Liver (tissue), 8 donors: ENCODE measurements at regions not wholly inside any gene's neighbourhood (a gene's known extent, or its start where the extent isn't known, plus 50 kb on each side); places are given as distances from the start of the nearest gene placed in this dataset.

Experiments
- DNase-seq: peaks from one replicate; pipeline ENCODE4 v3.0.0-alpha.2; 2017; ENCODE audit warnings: low spot score
- H3K27ac ChIP-seq, 2 donors: one replicate each; pipeline ENCODE4 v1.7.0; 2013; ENCODE audit warnings: inconsistent platforms in 2 of 2, low read length in 2 of 2, control low read depth in 1 of 2, low read depth in 1 of 2, mild to moderate bottlenecking in 1 of 2
- H3K27me3 ChIP-seq, 4 donors: one replicate each; pipeline versions ENCODE4 v1.6.1 to v1.7.0; 2013; ENCODE audit warnings: low read length in 3 of 4, inconsistent platforms in 1 of 4, mild to moderate bottlenecking in 1 of 4, moderate library complexity in 1 of 4; ENCODE audit not compliant: control insufficient read depth in 4 of 4, insufficient read depth in 4 of 4
- H3K36me3 ChIP-seq, 4 donors: one replicate each; pipeline versions ENCODE4 v1.6.1 to v1.7.0; 2013; ENCODE audit warnings: low read length in 3 of 4, mild to moderate bottlenecking in 3 of 4, low read depth in 1 of 4, moderate library complexity in 1 of 4; ENCODE audit not compliant: control insufficient read depth in 4 of 4, insufficient read depth in 3 of 4
- H3K4me1 ChIP-seq, 4 donors: one replicate each; pipeline versions ENCODE4 v1.6.1 to v1.7.0; 2013; ENCODE audit warnings: low read length in 3 of 4, mild to moderate bottlenecking in 3 of 4, moderate library complexity in 1 of 4; ENCODE audit not compliant: control insufficient read depth in 4 of 4, insufficient read depth in 4 of 4
- H3K4me3 ChIP-seq, 3 donors: one replicate each; pipeline versions ENCODE4 v1.6.1 to v1.7.0; 2013; ENCODE audit warnings: low read length in 3 of 3, control low read depth in 1 of 3, low read depth in 1 of 3, mild to moderate bottlenecking in 1 of 3
- H3K9ac ChIP-seq, 2 donors: one replicate each; pipeline ENCODE4 v1.7.0; 2013; ENCODE audit warnings: low read length in 2 of 2, mild to moderate bottlenecking in 2 of 2, moderate library complexity in 2 of 2, control low read depth in 1 of 2, low read depth in 1 of 2
- H3K9me3 ChIP-seq, 4 donors: one replicate each; pipeline versions ENCODE4 v1.6.1 to v1.7.0; 2013; ENCODE audit warnings: low read length in 3 of 4; ENCODE audit not compliant: control insufficient read depth in 4 of 4
- EGR1 ChIP-seq, 2 donors: IDR thresholded peaks; 2 replicates each; pipeline ENCODE4 v1.6.1; 2016 to 2018; ENCODE audit warnings: antibody characterized with exemption in 2 of 2, low read depth in 2 of 2
- FOXA1 ChIP-seq: IDR thresholded peaks from 2 replicates; pipeline ENCODE4 v1.6.1; 2016; ENCODE audit warnings: antibody characterized with exemption
- FOXA2 ChIP-seq: IDR thresholded peaks from 2 replicates; pipeline ENCODE4 v1.6.1; 2016; ENCODE audit warnings: antibody characterized with exemption
- GABPA ChIP-seq, 2 donors: IDR thresholded peaks in 1 of 2; conservative IDR thresholded peaks in 1 of 2; 2 replicates each; pipeline ENCODE4 v1.6.1; 2016; ENCODE audit warnings: antibody characterized with exemption in 2 of 2, mild to moderate bottlenecking in 1 of 2, moderate library complexity in 1 of 2
- HNF4A ChIP-seq, 2 donors: conservative IDR thresholded peaks; 2 replicates each; pipeline ENCODE4 v1.6.1; 2016; ENCODE audit warnings: antibody characterized with exemption in 2 of 2, mild to moderate bottlenecking in 2 of 2
- MAX ChIP-seq: IDR thresholded peaks from 2 replicates; pipeline ENCODE4 v1.6.1; 2016; ENCODE audit warnings: antibody characterized with exemption
- RAD21 ChIP-seq, 2 donors: IDR thresholded peaks; 2 replicates each; pipeline ENCODE4 v1.6.1; 2016; ENCODE audit warnings: antibody characterized with exemption in 2 of 2, mild to moderate bottlenecking in 2 of 2
- SP1 ChIP-seq: IDR thresholded peaks from 2 replicates; pipeline ENCODE4 v1.6.1; 2018; ENCODE audit warnings: antibody characterized with exemption, mild to moderate bottlenecking
- TAF1 ChIP-seq: conservative IDR thresholded peaks from 2 replicates; pipeline ENCODE4 v1.6.1; 2016; ENCODE audit warnings: antibody characterized with exemption, mild to moderate bottlenecking
- whole genome bisulfite sequencing: extraction: QIAGEN DNeasy Blood & Tissue Kit; methylation state at CpG from one replicate; pipeline ENCODE4 v1.1.7; 2013; 5-methylcytosine and 5-hydroxymethylcytosine counted together
- TF ChIP-seq, protein P1 (sequence below): fragments of 150-350 bp; IDR thresholded peaks from 2 replicates; pipeline ENCODE4 v1.5.1; 2017; ENCODE audit warnings: improper control_type of control experiment, low read depth, low read length; ENCODE audit not compliant: missing input control
- TF ChIP-seq, protein P2 (sequence below): IDR thresholded peaks from 2 replicates; pipeline ENCODE4 v1.6.1; 2016; ENCODE audit warnings: antibody characterized with exemption
- TF ChIP-seq, protein P3 (sequence below): IDR thresholded peaks from 2 replicates; pipeline ENCODE4 v1.6.1; 2016; ENCODE audit warnings: antibody characterized with exemption
- TF ChIP-seq, protein P4 (sequence below): IDR thresholded peaks from 2 replicates; pipeline ENCODE4 v1.6.1; 2016; ENCODE audit warnings: antibody characterized with exemption, mild to moderate bottlenecking
- donor health status: healthy.
- donor health status: healthy.
- donor health status: healthy.
- donor health status: healthy.
- donor health status: healthy.

- Histone ChIP-seq H3K4me3 (no peak overlapping the region), H3K27ac (no peak overlapping the region), H3K27me3 (no peaks in the 10 kb centered on the region), H3K9me3 (no peaks in the 10 kb centered on the region), H3K9ac (no peak overlapping the region), H3K36me3 (no peaks in the 10 kb centered on the region), H3K4me1 (no peaks in the 10 kb centered on the region)
- DNase-seq = no peak
- 18% methylated on average over 2 of the region's 2 CpGs for WGBS
- TF ChIP-seq RAD21 (IDR thresholded peaks at IDR 0.05) (peak; percentile 85 to 87), TAF1 (no peak)
- TF ChIP-seq, protein P1, sequence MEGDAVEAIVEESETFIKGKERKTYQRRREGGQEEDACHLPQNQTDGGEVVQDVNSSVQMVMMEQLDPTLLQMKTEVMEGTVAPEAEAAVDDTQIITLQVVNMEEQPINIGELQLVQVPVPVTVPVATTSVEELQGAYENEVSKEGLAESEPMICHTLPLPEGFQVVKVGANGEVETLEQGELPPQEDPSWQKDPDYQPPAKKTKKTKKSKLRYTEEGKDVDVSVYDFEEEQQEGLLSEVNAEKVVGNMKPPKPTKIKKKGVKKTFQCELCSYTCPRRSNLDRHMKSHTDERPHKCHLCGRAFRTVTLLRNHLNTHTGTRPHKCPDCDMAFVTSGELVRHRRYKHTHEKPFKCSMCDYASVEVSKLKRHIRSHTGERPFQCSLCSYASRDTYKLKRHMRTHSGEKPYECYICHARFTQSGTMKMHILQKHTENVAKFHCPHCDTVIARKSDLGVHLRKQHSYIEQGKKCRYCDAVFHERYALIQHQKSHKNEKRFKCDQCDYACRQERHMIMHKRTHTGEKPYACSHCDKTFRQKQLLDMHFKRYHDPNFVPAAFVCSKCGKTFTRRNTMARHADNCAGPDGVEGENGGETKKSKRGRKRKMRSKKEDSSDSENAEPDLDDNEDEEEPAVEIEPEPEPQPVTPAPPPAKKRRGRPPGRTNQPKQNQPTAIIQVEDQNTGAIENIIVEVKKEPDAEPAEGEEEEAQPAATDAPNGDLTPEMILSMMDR = peak; percentile 72
Measured at GRCh38 chr12:54701940-54702592, 53.9 kb upstream of the DCD start.

GRCh38 chr12:54700849-54701248, 52.7 kb upstream of the DCD start:
- H3K4me3 ChIP-seq = no peak overlapping the region
- no peaks in the 10 kb centered on the region for H3K4me1 ChIP-seq
- no peak for DNase-seq
- H3K27ac ChIP-seq = no peak overlapping the region
- H3K9me3 ChIP-seq = no peaks in the 10 kb centered on the region
- H3K9ac ChIP-seq = no peak overlapping the region
- TF ChIP-seq, protein P2, sequence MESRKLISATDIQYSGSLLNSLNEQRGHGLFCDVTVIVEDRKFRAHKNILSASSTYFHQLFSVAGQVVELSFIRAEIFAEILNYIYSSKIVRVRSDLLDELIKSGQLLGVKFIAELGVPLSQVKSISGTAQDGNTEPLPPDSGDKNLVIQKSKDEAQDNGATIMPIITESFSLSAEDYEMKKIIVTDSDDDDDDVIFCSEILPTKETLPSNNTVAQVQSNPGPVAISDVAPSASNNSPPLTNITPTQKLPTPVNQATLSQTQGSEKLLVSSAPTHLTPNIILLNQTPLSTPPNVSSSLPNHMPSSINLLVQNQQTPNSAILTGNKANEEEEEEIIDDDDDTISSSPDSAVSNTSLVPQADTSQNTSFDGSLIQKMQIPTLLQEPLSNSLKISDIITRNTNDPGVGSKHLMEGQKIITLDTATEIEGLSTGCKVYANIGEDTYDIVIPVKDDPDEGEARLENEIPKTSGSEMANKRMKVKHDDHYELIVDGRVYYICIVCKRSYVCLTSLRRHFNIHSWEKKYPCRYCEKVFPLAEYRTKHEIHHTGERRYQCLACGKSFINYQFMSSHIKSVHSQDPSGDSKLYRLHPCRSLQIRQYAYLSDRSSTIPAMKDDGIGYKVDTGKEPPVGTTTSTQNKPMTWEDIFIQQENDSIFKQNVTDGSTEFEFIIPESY = no peak
- no peak for TF ChIP-seq GABPA (IDR thresholded peaks at IDR 0.05 in 1 of 2, conservative IDR thresholded peaks at IDR 0.05 in 1 of 2)
- no peak for TF ChIP-seq FOXA2
- TF ChIP-seq EGR1 (IDR thresholded peaks at IDR 0.05; ENCODE audit: low read depth in 2 of 2) = no peak
- TF ChIP-seq, protein P3, sequence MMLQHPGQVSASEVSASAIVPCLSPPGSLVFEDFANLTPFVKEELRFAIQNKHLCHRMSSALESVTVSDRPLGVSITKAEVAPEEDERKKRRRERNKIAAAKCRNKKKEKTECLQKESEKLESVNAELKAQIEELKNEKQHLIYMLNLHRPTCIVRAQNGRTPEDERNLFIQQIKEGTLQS = no peak
- 89% methylated on average over 2 of the region's 2 CpGs for WGBS
- H3K36me3 ChIP-seq = no peaks in the 10 kb centered on the region
- no peaks in the 10 kb centered on the region for H3K27me3 ChIP-seq

GRCh38 chr12:54700301-54700700, 52.1 kb upstream of the DCD start:
- no peak overlapping the region for H3K9ac ChIP-seq
- H3K27ac ChIP-seq = no peak overlapping the region
- TF ChIP-seq HNF4A (conservative IDR thresholded peaks at IDR 0.05) = no peak
- TF ChIP-seq MAX = no peak
- TF ChIP-seq, protein P4, sequence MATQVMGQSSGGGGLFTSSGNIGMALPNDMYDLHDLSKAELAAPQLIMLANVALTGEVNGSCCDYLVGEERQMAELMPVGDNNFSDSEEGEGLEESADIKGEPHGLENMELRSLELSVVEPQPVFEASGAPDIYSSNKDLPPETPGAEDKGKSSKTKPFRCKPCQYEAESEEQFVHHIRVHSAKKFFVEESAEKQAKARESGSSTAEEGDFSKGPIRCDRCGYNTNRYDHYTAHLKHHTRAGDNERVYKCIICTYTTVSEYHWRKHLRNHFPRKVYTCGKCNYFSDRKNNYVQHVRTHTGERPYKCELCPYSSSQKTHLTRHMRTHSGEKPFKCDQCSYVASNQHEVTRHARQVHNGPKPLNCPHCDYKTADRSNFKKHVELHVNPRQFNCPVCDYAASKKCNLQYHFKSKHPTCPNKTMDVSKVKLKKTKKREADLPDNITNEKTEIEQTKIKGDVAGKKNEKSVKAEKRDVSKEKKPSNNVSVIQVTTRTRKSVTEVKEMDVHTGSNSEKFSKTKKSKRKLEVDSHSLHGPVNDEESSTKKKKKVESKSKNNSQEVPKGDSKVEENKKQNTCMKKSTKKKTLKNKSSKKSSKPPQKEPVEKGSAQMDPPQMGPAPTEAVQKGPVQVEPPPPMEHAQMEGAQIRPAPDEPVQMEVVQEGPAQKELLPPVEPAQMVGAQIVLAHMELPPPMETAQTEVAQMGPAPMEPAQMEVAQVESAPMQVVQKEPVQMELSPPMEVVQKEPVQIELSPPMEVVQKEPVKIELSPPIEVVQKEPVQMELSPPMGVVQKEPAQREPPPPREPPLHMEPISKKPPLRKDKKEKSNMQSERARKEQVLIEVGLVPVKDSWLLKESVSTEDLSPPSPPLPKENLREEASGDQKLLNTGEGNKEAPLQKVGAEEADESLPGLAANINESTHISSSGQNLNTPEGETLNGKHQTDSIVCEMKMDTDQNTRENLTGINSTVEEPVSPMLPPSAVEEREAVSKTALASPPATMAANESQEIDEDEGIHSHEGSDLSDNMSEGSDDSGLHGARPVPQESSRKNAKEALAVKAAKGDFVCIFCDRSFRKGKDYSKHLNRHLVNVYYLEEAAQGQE = no peak
- TF ChIP-seq, protein P2 = no peak
- TF ChIP-seq EGR1 (IDR thresholded peaks at IDR 0.05; ENCODE audit: low read depth in 2 of 2) = no peak
- TF ChIP-seq SP1 = no peak
- TF ChIP-seq, protein P1 = no peak
- TF ChIP-seq FOXA2 = no peak
- TF ChIP-seq, protein P3 = no peak
- no peak for TF ChIP-seq FOXA1
- 65% methylated on average over 2 of the region's 2 CpGs for WGBS
- no peak overlapping the region for H3K4me3 ChIP-seq
- H3K9me3 ChIP-seq = no peaks in the 10 kb centered on the region
- DNase-seq = no peak
- H3K27me3 ChIP-seq = no peaks in the 10 kb centered on the region
- H3K36me3 ChIP-seq = no peaks in the 10 kb centered on the region
- no peaks in the 10 kb centered on the region for H3K4me1 ChIP-seq
